B cell (primary cell): ENCODE measurements at regions not wholly inside any gene's neighbourhood (a gene's known extent, or its start where the extent isn't known, plus 50 kb on each side); places are given as distances from the start of the nearest gene placed in this dataset.

Source experiments
- ATAC-seq: fragments of 200-7000 bp; cut with Tn5 transposase; one replicate; pipeline ENCODE4 v1.10.0; 2021; ENCODE audit warnings: low read depth, mild to moderate bottlenecking, moderate number of reproducible peaks, moderate library complexity
- CTCF ChIA-PET: fragments of 350-600 bp; sonication (Branson Sonifier 250); formaldehyde crosslinking; loops from one replicate; lab custom pipeline; 2021; ENCODE audit warnings: antibody characterized with exemption, inconsistent platforms; lab: Charles Lee
- POLR2A ChIA-PET: fragments of 350-600 bp; sonication (Branson Sonifier 250); formaldehyde crosslinking; loops from one replicate; lab custom pipeline; 2021; ENCODE audit warnings: antibody characterized with exemption; lab: Charles Lee
- DNase-seq: peaks from one replicate; pipeline ENCODE4 v3.0.0; 2013
- H2AFZ ChIP-seq: 2 replicates; pipeline ENCODE4 v1.6.1; 2012; ENCODE audit warnings: mild to moderate bottlenecking, low read depth, low read length; ENCODE audit not compliant: insufficient read depth, poor library complexity, severe bottlenecking
- H3K27ac ChIP-seq, 2 donors: 1 replicate in 1 of 2; 2 replicates in 1 of 2; pipeline ENCODE4 v1.5.1; 2012 to 2013; ENCODE audit warnings: low read length in 2 of 2, mild to moderate bottlenecking in 2 of 2, moderate library complexity in 1 of 2
- H3K27me3 ChIP-seq, 4 experiments: fragments of 200-600 bp in 1 of 4; sonication (generic) in 1 of 4; replicated peaks in 1 of 4; 1 replicate in 2 of 4; 2 replicates in 2 of 4; pipeline versions ENCODE4 v1.6.1 to v1.7.0; 2013 to 2016; ENCODE audit warnings: low read length in 3 of 4, mild to moderate bottlenecking in 2 of 4, mixed read lengths in 1 of 4, moderate library complexity in 1 of 4; ENCODE audit not compliant: insufficient read depth in 4 of 4, control insufficient read depth in 3 of 4; ENCODE audit errors: control extremely low read depth in 1 of 4
- H3K36me3 ChIP-seq, 2 experiments: replicated peaks in 1 of 2; 1 replicate in 1 of 2; 2 replicates in 1 of 2; pipeline versions ENCODE4 v1.6.1 to v1.7.1; 2013; ENCODE audit warnings: low read length in 1 of 2; ENCODE audit not compliant: insufficient read depth in 2 of 2, control insufficient read depth in 1 of 2; ENCODE audit errors: control extremely low read depth in 1 of 2, extremely low read depth in 1 of 2
- H3K4me1 ChIP-seq, 2 donors: fragments of 200-600 bp in 1 of 2; sonication (generic) in 1 of 2; 1 replicate in 1 of 2; 2 replicates in 1 of 2; pipeline versions ENCODE4 v1.5.1 to v1.6.1; 2013 to 2017; ENCODE audit warnings: low read length in 2 of 2; ENCODE audit not compliant: control insufficient read depth in 2 of 2, insufficient read depth in 2 of 2
- H3K4me2 ChIP-seq: replicated peaks from 2 replicates; pipeline ENCODE3; 2012; ENCODE audit warnings: mild to moderate bottlenecking, low read depth, low read length; ENCODE audit not compliant: poor library complexity, severe bottlenecking
- H3K4me3 ChIP-seq, 5 experiments: fragments of 200-600 bp in 1 of 5; sonication (generic) in 1 of 5; 1 replicate in 3 of 5; 2 replicates in 2 of 5; pipeline versions ENCODE4 v1.5.1 to v1.7.0; 2011 to 2016; ENCODE audit warnings: low read length in 4 of 5, mild to moderate bottlenecking in 4 of 5, low read depth in 2 of 5, control low read depth in 1 of 5, moderate library complexity in 1 of 5; ENCODE audit not compliant: insufficient read depth in 1 of 5; ENCODE audit errors: control extremely low read depth in 1 of 5, extremely low read depth in 1 of 5
- H3K79me2 ChIP-seq: fragments of 200-600 bp; sonication (generic); one replicate; pipeline ENCODE4 v1.6.0; 2016; ENCODE audit warnings: low read length; ENCODE audit not compliant: control insufficient read depth, insufficient read depth
- H3K9ac ChIP-seq: fragments of 200-600 bp; sonication (generic); 2 replicates; pipeline ENCODE4 v1.6.1; 2017; ENCODE audit warnings: mild to moderate bottlenecking, low read length, moderate library complexity
- H3K9me3 ChIP-seq, 3 donors: one replicate each; pipeline versions ENCODE4 v1.6.1 to v1.7.1; 2013; ENCODE audit warnings: low read length in 2 of 3; ENCODE audit not compliant: control insufficient read depth in 2 of 3, insufficient read depth in 1 of 3; ENCODE audit errors: control extremely low read depth in 1 of 3
- H4K20me1 ChIP-seq: 2 replicates; pipeline ENCODE4 v1.6.0; 2012; ENCODE audit warnings: mild to moderate bottlenecking, low read length; ENCODE audit not compliant: insufficient read depth, control insufficient read depth, poor library complexity, severe bottlenecking
- H3K27ac Mint-ChIP-seq: one replicate; pipeline ENCODE4 v1.8.0; 2021; ENCODE audit warnings: mixed read lengths
- H3K27me3 Mint-ChIP-seq: one replicate; pipeline ENCODE4 v1.8.0; 2021; ENCODE audit warnings: mixed read lengths
- H3K4me1 Mint-ChIP-seq: one replicate; pipeline ENCODE4 v1.8.0; 2021; ENCODE audit warnings: mixed read lengths
- H3K4me3 Mint-ChIP-seq: one replicate; pipeline ENCODE4 v1.8.0; 2021; ENCODE audit warnings: mixed read lengths
- H3K9me3 Mint-ChIP-seq: one replicate; pipeline ENCODE4 v1.8.0; 2022; ENCODE audit warnings: mixed read lengths; ENCODE audit not compliant: insufficient read depth
- EZH2 ChIP-seq: IDR thresholded peaks from 2 replicates; pipeline ENCODE4 v1.6.1; 2012; ENCODE audit warnings: borderline replicate concordance, low read depth, mild to moderate bottlenecking, moderate library complexity, low read length; ENCODE audit not compliant: insufficient read depth, poor library complexity, severe bottlenecking
- WGBS: methylation state at CpG from one replicate; pipeline ENCODE4 v1.1.5; 2013; ENCODE audit warnings: missing lambda C conversion rate; ENCODE audit not compliant: insufficient coverage; 5-methylcytosine and 5-hydroxymethylcytosine counted together
- intact Hi-C: fragments of 100-400 bp; cut with micrococcal nuclease; formaldehyde crosslinking; loops from one replicate; pipeline ENCODE4 v1.10.0; 2022
- TF ChIP-seq, protein P1 (sequence below): fragments of 200-600 bp; IDR thresholded peaks from one replicate; pipeline ENCODE4 v1.8.0; 2022; ENCODE audit warnings: antibody characterized with exemption, mild to moderate bottlenecking

- 100% methylated on average over 1 of the region's 2 CpGs for WGBS
- ATAC-seq (no peak), DNase-seq (no peak)
- peaks cover 19% of the 10 kb centered on the region for H3K4me1 Mint-ChIP-seq
- POLR2A ChIA-PET, result no interaction called here
- H3K9me3 Mint-ChIP-seq, result no peaks in the 10 kb centered on the region
- intact Hi-C loops, result no loop called here
- H3K4me3 ChIP-seq, result no peak overlapping the region
- no peak overlapping the region for H3K4me3 Mint-ChIP-seq
- no peak overlapping the region for H3K27ac Mint-ChIP-seq
- no peak overlapping the region for H3K9ac ChIP-seq
- TF ChIP-seq, protein P1, sequence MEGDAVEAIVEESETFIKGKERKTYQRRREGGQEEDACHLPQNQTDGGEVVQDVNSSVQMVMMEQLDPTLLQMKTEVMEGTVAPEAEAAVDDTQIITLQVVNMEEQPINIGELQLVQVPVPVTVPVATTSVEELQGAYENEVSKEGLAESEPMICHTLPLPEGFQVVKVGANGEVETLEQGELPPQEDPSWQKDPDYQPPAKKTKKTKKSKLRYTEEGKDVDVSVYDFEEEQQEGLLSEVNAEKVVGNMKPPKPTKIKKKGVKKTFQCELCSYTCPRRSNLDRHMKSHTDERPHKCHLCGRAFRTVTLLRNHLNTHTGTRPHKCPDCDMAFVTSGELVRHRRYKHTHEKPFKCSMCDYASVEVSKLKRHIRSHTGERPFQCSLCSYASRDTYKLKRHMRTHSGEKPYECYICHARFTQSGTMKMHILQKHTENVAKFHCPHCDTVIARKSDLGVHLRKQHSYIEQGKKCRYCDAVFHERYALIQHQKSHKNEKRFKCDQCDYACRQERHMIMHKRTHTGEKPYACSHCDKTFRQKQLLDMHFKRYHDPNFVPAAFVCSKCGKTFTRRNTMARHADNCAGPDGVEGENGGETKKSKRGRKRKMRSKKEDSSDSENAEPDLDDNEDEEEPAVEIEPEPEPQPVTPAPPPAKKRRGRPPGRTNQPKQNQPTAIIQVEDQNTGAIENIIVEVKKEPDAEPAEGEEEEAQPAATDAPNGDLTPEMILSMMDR, result no peak
- no peak for TF ChIP-seq EZH2
- no peak overlapping the region for H3K4me2 ChIP-seq
- peaks cover 21 to 27% of the 10 kb centered on the region in 2 donors for H3K4me1 ChIP-seq
- CTCF ChIA-PET, result no interaction called here
- no peaks in the 10 kb centered on the region for H3K36me3 ChIP-seq
- H3K27me3 Mint-ChIP-seq, result no peaks in the 10 kb centered on the region
- no peaks in the 10 kb centered on the region for H3K27me3 ChIP-seq
- no peak overlapping the region for H3K27ac ChIP-seq
- no peaks in the 10 kb centered on the region for H3K79me2 ChIP-seq
- H3K9me3 ChIP-seq, result no peaks in the 10 kb centered on the region
- H4K20me1 ChIP-seq, result no peaks in the 10 kb centered on the region
- H2AFZ ChIP-seq, result no peak overlapping the region
Measured at GRCh38 chr12:93176610-93177126, 201.1 kb upstream of the NUDT4 start.

DNA sequence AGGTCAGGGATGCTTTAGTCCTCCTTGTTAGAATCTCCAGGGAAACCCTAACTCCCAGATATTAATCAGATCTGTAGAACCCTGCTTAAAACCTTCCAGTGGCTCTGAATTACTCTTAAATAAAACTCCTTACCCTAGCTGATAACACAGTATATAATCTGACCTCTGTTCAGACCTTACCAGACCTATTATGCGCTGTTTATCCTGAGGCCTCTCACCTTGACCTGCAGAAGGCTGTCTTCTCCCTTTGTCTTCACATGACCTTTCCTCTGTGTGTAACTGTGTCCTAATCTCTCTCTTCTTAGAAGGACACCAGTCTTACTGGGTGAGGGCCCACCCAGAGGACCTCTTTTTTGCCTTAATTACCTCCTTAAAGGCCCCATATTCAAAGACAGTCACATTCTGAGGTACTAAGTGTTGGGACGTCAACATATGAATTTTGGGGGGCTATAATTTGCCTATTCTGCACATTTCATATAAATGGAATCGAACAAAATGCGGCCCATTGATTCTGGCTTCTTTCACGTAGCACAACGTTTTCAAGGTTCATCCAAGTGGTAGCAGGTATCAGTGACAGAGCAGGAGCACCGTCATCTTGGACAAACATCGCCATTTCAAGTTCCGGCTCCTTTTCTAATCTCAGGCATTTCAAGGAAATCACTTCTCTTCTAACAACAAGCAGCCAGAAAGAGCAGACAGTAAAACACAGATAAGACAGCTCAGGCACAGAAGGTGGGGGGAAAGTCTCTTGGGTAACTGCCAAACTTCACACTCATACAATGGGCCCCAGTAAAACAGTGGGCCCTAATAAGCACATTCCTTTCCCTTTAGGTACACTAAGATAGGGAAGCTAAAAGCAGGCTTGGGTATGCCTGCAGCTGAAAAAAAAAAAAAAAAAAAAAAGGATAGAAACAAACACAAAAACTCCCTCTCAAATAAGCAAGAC is 200.2 kb upstream of the NUDT4 start:
- WGBS, result 94% methylated on average over 6 of the region's 9 CpGs
- no peak overlapping the region for H3K27ac Mint-ChIP-seq

More for the DNA sequence above, 200.2 kb upstream of the NUDT4 start:
- Histone ChIP-seq H3K27ac (no peak overlapping the region), H3K9ac (no peak overlapping the region), H2AFZ (no peak overlapping the region), H3K27me3 (no peaks in the 10 kb centered on the region), H3K4me3 (no peak overlapping the region), H3K4me2 (no peak overlapping the region), H3K9me3 (no peaks in the 10 kb centered on the region), H3K4me1 (peaks cover 16 to 29% of the 10 kb centered on the region in 2 donors), H3K79me2 (no peaks in the 10 kb centered on the region), H3K36me3 (no peaks in the 10 kb centered on the region), H4K20me1 (no peaks in the 10 kb centered on the region)
- POLR2A ChIA-PET, result interaction anchor here (0.7 kb wide), 1 partner anchor 490 kb away, joined by 3 read pairs; no protein-coding TSS in a partner anchor
- intact Hi-C loops, result no loop called here
- TF ChIP-seq, protein P1, result no peak
- TF ChIP-seq EZH2, result no peak
- H3K4me3 Mint-ChIP-seq, result no peak overlapping the region
- no peak for ATAC-seq
- H3K27me3 Mint-ChIP-seq, result no peaks in the 10 kb centered on the region
- no peaks in the 10 kb centered on the region for H3K9me3 Mint-ChIP-seq
- no peak for DNase-seq
- CTCF ChIA-PET, result no interaction called here
- H3K4me1 Mint-ChIP-seq, result peaks cover 25% of the 10 kb centered on the region
